Parathyroid adenoma (tissue), 2 donors: ENCODE measurements at regions not wholly inside any gene's neighbourhood (a gene's known extent, or its start where the extent isn't known, plus 50 kb on each side); places are given as distances from the start of the nearest gene placed in this dataset.

Experiments used
- H2AFZ ChIP-seq: fragments of 300-600 bp; sonication (generic); one replicate; pipeline ENCODE4 v1.7.0; 2017; ENCODE audit warnings: antibody characterized with exemption, mild to moderate bottlenecking
- H3K27ac ChIP-seq: fragments of 300-600 bp; sonication (generic); one replicate; pipeline ENCODE4 v1.7.0; 2017
- H3K27me3 ChIP-seq: fragments of 300-600 bp; sonication (generic); one replicate; pipeline ENCODE4 v1.7.0; 2017; ENCODE audit warnings: low read length; ENCODE audit not compliant: control insufficient read depth, insufficient read depth
- H3K36me3 ChIP-seq: fragments of 300-600 bp; sonication (generic); one replicate; pipeline ENCODE4 v1.7.0; 2017; ENCODE audit warnings: low read length; ENCODE audit not compliant: control insufficient read depth, insufficient read depth
- H3K4me1 ChIP-seq: fragments of 300-600 bp; sonication (generic); one replicate; pipeline ENCODE4 v1.7.0; 2017; ENCODE audit warnings: control low read depth
- H3K4me2 ChIP-seq: fragments of 300-600 bp; sonication (generic); one replicate; pipeline ENCODE4 v1.7.0; 2017; ENCODE audit warnings: low read length
- H3K4me3 ChIP-seq: fragments of 300-600 bp; sonication (generic); one replicate; pipeline ENCODE4 v1.7.0; 2017; ENCODE audit warnings: low read depth, low read length
- H3K79me2 ChIP-seq: fragments of 300-600 bp; sonication (generic); one replicate; pipeline ENCODE4 v1.7.0; 2017; ENCODE audit warnings: control low read depth
- H3K9ac ChIP-seq: fragments of 300-600 bp; sonication (generic); one replicate; pipeline ENCODE4 v1.7.0; 2017; ENCODE audit warnings: mild to moderate bottlenecking
- H3K9me3 ChIP-seq: fragments of 300-600 bp; sonication (generic); one replicate; pipeline ENCODE4 v1.7.0; 2017; ENCODE audit warnings: low read length; ENCODE audit not compliant: control insufficient read depth
- CTCF ChIP-seq: fragments of 300-600 bp; sonication (generic); IDR thresholded peaks from one replicate; pipeline ENCODE4 v1.7.0; 2017; ENCODE audit warnings: antibody characterized with exemption, mild to moderate bottlenecking
- donor health status: primary hyperparathyroidism.

GRCh38 chr7:131095346-131095745 lies 232.3 kb upstream of the MKLN1 start:
- TF ChIP-seq CTCF = no peak
- Histone ChIP-seq H3K27ac (no peak overlapping the region), H3K27me3 (no peaks in the 10 kb centered on the region)

GRCh38 chr7:131096267-131096927 lies 231.3 kb upstream of the MKLN1 start:
- Histone ChIP-seq H2AFZ (no peak overlapping the region), H3K79me2 (peaks cover 60% of the 10 kb centered on the region), H3K9ac (no peak overlapping the region), H3K4me2 (no peak overlapping the region), H3K4me3 (no peak overlapping the region), H3K36me3 (no peaks in the 10 kb centered on the region), H3K27me3 (no peaks in the 10 kb centered on the region), H3K9me3 (no peaks in the 10 kb centered on the region), H3K4me1 (peaks cover 14% of the 10 kb centered on the region), H3K27ac (no peak overlapping the region)
- no peak for TF ChIP-seq CTCF

More at GRCh38 chr7:131095346-131095745, 232.3 kb upstream of the MKLN1 start:
- H3K9me3 ChIP-seq = no peaks in the 10 kb centered on the region
- H3K36me3 ChIP-seq = no peaks in the 10 kb centered on the region
- H3K9ac ChIP-seq = no peak overlapping the region
- no peak overlapping the region for H3K4me3 ChIP-seq
- H2AFZ ChIP-seq = no peak overlapping the region
- no peak overlapping the region for H3K4me2 ChIP-seq
- H3K79me2 ChIP-seq = peaks cover 68% of the 10 kb centered on the region
- peaks cover 14% of the 10 kb centered on the region for H3K4me1 ChIP-seq

- no peak for TF ChIP-seq CTCF
- Histone ChIP-seq H3K4me2 (no peak overlapping the region), H3K27me3 (no peaks in the 10 kb centered on the region), H3K27ac (no peak overlapping the region), H2AFZ (no peak overlapping the region), H3K4me1 (peaks cover 12% of the 10 kb centered on the region), H3K9me3 (no peaks in the 10 kb centered on the region), H3K4me3 (no peak overlapping the region), H3K79me2 (peaks cover 62% of the 10 kb centered on the region), H3K9ac (no peak overlapping the region), H3K36me3 (no peaks in the 10 kb centered on the region)
Measured at GRCh38 chr7:131097662-131098376, 229.9 kb upstream of the MKLN1 start.

- no peaks in the 10 kb centered on the region for H3K27me3 ChIP-seq
- no peak overlapping the region for H3K4me3 ChIP-seq
- no peak overlapping the region for H2AFZ ChIP-seq
- no peaks in the 10 kb centered on the region for H3K9me3 ChIP-seq
- no peak for TF ChIP-seq CTCF
- no peak overlapping the region for H3K9ac ChIP-seq
- no peaks in the 10 kb centered on the region for H3K36me3 ChIP-seq
- H3K27ac ChIP-seq = no peak overlapping the region
- H3K79me2 ChIP-seq = peaks cover 58% of the 10 kb centered on the region
- H3K4me1 ChIP-seq = peaks cover 12% of the 10 kb centered on the region
- H3K4me2 ChIP-seq = no peak overlapping the region
Measured at GRCh38 chr7:131098527-131098926, 229.1 kb upstream of the MKLN1 start.
